Osteocyte (in vitro differentiated cells): ENCODE measurements at regions not wholly inside any gene's neighbourhood (a gene's known extent, or its start where the extent isn't known, plus 50 kb on each side); places are given as distances from the start of the nearest gene placed in this dataset.
"Not testable (repeated sequence)": the region's sequence is repeated elsewhere in the genome, so short reads cannot be mapped to it uniquely, and the experiment has no call there.

Experiments
- DNase-seq: peaks from one replicate; pipeline ENCODE4 v3.0.0; 2021; ENCODE audit warnings: mixed read lengths; ENCODE audit not compliant: unreplicated experiment; ENCODE audit errors: extremely low spot score
- H3K27ac Mint-ChIP-seq: one replicate; pipeline ENCODE4 v1.8.0; 2021; ENCODE audit warnings: mild to moderate bottlenecking, mixed read lengths; ENCODE audit not compliant: unreplicated experiment
- H3K27me3 Mint-ChIP-seq: one replicate; pipeline ENCODE4 v1.8.0; 2021; ENCODE audit warnings: mixed read lengths; ENCODE audit not compliant: unreplicated experiment
- H3K36me3 Mint-ChIP-seq: one replicate; pipeline ENCODE4 v1.8.0; 2021; ENCODE audit warnings: mixed read lengths; ENCODE audit not compliant: unreplicated experiment
- H3K4me1 Mint-ChIP-seq: one replicate; pipeline ENCODE4 v1.8.0; 2021; ENCODE audit warnings: mixed read lengths; ENCODE audit not compliant: unreplicated experiment
- H3K4me3 Mint-ChIP-seq: one replicate; pipeline ENCODE4 v1.8.0; 2021; ENCODE audit warnings: mild to moderate bottlenecking, moderate library complexity, mixed read lengths; ENCODE audit not compliant: unreplicated experiment
- H3K9me3 Mint-ChIP-seq: one replicate; pipeline ENCODE4 v1.8.0; 2021; ENCODE audit warnings: mixed read lengths; ENCODE audit not compliant: unreplicated experiment
- CTCF ChIP-seq: fragments of 200-600 bp; sonication (generic); IDR thresholded peaks from 2 replicates; pipeline ENCODE4 v1.5.0; 2021; ENCODE audit warnings: antibody characterized with exemption, mild to moderate bottlenecking, moderate library complexity

GRCh38 chr5:68685863-68686262, 408.0 kb upstream of the SLC30A5 start:
- TF ChIP-seq CTCF: no peak
- H3K36me3 Mint-ChIP-seq: no peaks in the 10 kb centered on the region
- DNase-seq: no peak
- H3K9me3 Mint-ChIP-seq: peaks cover 3% of the 10 kb centered on the region
- peaks cover 15% of the 10 kb centered on the region for H3K4me1 Mint-ChIP-seq
- no peaks in the 10 kb centered on the region for H3K27me3 Mint-ChIP-seq
- H3K27ac Mint-ChIP-seq: no peak overlapping the region
- H3K4me3 Mint-ChIP-seq: no peak overlapping the region

DNA sequence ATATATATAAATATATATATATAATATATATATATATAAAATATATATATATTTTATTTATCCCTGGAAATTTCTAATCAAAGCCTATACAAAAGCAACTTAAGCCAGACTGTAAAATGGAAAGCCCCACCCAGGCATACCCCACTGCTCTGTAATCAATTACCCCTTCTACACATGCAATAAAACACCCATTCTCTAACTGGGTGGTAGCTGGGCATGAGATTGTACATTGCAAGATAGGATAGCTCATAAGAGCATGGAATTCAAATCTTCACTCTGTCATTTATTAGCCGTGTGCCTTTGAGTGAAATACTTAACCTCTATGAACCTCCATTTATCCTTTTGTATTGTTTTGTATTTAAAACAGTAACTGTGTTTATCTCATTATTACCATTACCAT, 405.3 kb upstream of the SLC30A5 start:
- no peak for TF ChIP-seq CTCF
- H3K36me3 Mint-ChIP-seq: no peaks in the 10 kb centered on the region
- H3K27ac Mint-ChIP-seq: no peak overlapping the region
- peaks cover 9% of the 10 kb centered on the region for H3K9me3 Mint-ChIP-seq
- no peak for DNase-seq
- no peak overlapping the region for H3K4me3 Mint-ChIP-seq
- H3K27me3 Mint-ChIP-seq: no peaks in the 10 kb centered on the region
- H3K4me1 Mint-ChIP-seq: peaks cover 4% of the 10 kb centered on the region

GRCh38 chr5:68689010-68689409, 404.8 kb upstream of the SLC30A5 start:
- no peak for DNase-seq
- no peak overlapping the region for H3K27ac Mint-ChIP-seq
- H3K9me3 Mint-ChIP-seq: peaks cover 6% of the 10 kb centered on the region
- no peaks in the 10 kb centered on the region for H3K4me1 Mint-ChIP-seq
- no peaks in the 10 kb centered on the region for H3K36me3 Mint-ChIP-seq
- H3K4me3 Mint-ChIP-seq: no peak overlapping the region
- H3K27me3 Mint-ChIP-seq: peaks cover under 1% of the 10 kb centered on the region
- no peak for TF ChIP-seq CTCF

- DNase-seq, H3K4me3 Mint-ChIP-seq: not testable (repeated sequence)
These were observed 401.9 kb upstream of the SLC30A5 start for GRCh38 chr5:68691874-68692273.

DNA sequence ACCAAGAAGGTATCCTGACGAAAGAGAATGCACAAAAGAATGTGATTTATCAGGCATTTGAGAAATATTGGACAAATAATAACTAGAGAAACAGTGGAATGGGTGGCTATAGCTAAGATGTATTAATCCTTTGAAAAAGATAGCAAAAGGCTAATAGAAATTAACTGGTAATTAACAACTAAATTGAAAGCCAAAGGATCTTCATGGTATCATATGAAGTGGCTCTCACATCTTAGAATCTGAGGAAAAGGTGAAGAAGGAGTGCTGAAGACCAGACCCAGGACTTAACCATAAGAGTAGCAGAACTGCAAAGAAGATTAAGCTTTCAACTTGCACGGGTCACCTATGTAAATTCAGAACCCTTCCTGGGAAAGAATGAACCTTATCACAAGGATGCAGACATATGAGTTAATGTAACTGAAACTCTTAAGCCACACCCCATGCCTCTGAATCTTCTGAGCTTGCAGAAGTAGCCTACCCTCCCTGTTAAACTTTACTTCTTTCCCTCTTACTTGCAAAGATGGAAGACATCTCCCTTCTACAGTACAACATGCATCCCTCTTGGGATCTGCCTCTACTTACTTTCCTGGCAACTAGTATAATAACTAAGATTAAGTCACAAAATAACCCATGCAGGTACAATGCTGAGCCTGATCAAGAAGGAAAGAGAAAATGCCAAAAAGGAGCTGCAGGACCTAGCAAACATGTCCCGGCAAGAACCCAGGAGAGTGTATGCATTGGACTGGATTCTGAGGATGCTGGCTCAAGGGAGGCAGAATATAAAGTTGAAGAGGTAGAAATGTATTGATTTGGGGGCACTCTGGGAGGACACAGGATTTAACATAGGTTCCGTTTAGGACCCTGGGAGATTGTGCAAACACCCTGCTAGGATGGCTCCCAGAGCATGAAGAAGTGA, 395.5 kb upstream of the SLC30A5 start:
- Mint-ChIP-seq H3K4me3 (no peak overlapping the region), H3K9me3 (peaks cover 7% of the 10 kb centered on the region), H3K36me3 (no peaks in the 10 kb centered on the region), H3K27me3 (peaks cover 10% of the 10 kb centered on the region), H3K27ac (no peak overlapping the region), H3K4me1 (no peaks in the 10 kb centered on the region)
- no peak for DNase-seq
- TF ChIP-seq CTCF: no peak

More at GRCh38 chr5:68691874-68692273, 401.9 kb upstream of the SLC30A5 start:
- not testable (repeated sequence) for H3K27me3 Mint-ChIP-seq, H3K9me3 Mint-ChIP-seq, H3K27ac Mint-ChIP-seq, H3K4me1 Mint-ChIP-seq, H3K36me3 Mint-ChIP-seq
